ENCODE measurements at regions not wholly inside any gene's neighbourhood (a gene's known extent, or its start where the extent isn't known, plus 50 kb on each side); places are given as distances from the start of the nearest gene placed in this dataset.

DNA sequence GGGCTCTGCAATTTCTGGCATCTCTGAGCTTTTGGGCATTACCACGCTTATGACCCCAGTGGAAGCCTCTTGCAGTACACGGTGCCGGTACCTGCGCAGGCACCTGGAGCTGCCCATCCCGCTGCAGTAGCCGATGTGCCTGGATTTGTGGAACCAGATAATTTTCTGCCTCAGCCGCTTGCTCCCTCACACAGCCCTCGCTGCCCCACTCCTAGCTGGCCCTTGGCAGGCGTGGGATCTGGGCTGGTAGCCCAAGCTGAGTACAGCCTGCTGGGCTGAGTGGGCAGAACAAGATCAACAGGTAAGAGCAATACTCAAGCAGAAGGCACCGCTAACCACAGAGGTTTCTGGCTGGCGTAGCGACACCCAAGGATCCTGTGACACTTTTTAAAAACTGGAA, 1808.8 kb upstream of the ACO1 start:
- TF ChIP-seq CTCF (IDR thresholded peaks at IDR 0.05): no peak
- no peak for TF ChIP-seq POLR2A (IDR thresholded peaks at IDR 0.05)

All from testis (tissue), 2 donors.